ENCODE measurements at regions not wholly inside any gene's neighbourhood (a gene's known extent, or its start where the extent isn't known, plus 50 kb on each side); places are given as distances from the start of the nearest gene placed in this dataset.

- TF ChIP-seq CTCF (IDR thresholded peaks at IDR 0.05; ENCODE audit: low read length) (no peak), EZH2 (IDR thresholded peaks at IDR 0.05; ENCODE audit: borderline replicate concordance, low read length) (no peak)
These were observed 649.4 kb upstream of the MGMT start for GRCh38 chr10:128817636-128818035.
